ENCODE measurements at regions not wholly inside any gene's neighbourhood (a gene's known extent, or its start where the extent isn't known, plus 50 kb on each side); places are given as distances from the start of the nearest gene placed in this dataset.
A peak's percentile ranks its signal among the peaks of the same experiment; 100 is the strongest.
"Not testable (repeated sequence)": the region's sequence is repeated elsewhere in the genome, so short reads cannot be mapped to it uniquely, and the experiment has no call there.

DNA sequence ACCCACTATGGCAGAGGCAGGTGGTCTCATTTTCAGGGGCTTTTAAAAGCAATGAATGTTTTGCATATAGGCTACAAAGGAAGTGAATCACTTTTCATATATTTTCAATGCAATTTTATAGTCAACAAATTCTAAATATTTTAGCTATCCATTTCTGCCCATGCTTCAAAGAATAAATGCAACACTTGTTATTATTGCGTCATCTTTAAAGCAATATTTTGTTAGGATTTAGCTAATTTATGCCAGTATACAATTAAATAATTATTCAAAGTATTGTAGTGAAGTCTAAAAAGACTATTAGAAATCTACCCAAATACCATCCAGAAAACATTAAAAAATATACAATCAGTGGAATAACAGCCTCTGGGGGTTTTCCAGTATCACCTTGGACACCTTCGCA, 509.1 kb upstream of the SPANXN1 start:
- DNase-seq (ENCODE audit: low read depth): no peak
- H3K4me3 ChIP-seq (ENCODE audit: low read depth, low read length): no peak overlapping the region
- TF ChIP-seq, protein P1, sequence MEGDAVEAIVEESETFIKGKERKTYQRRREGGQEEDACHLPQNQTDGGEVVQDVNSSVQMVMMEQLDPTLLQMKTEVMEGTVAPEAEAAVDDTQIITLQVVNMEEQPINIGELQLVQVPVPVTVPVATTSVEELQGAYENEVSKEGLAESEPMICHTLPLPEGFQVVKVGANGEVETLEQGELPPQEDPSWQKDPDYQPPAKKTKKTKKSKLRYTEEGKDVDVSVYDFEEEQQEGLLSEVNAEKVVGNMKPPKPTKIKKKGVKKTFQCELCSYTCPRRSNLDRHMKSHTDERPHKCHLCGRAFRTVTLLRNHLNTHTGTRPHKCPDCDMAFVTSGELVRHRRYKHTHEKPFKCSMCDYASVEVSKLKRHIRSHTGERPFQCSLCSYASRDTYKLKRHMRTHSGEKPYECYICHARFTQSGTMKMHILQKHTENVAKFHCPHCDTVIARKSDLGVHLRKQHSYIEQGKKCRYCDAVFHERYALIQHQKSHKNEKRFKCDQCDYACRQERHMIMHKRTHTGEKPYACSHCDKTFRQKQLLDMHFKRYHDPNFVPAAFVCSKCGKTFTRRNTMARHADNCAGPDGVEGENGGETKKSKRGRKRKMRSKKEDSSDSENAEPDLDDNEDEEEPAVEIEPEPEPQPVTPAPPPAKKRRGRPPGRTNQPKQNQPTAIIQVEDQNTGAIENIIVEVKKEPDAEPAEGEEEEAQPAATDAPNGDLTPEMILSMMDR (IDR thresholded peaks at IDR 0.05; ENCODE audit: insufficient read depth, low read length): no peak

DNA sequence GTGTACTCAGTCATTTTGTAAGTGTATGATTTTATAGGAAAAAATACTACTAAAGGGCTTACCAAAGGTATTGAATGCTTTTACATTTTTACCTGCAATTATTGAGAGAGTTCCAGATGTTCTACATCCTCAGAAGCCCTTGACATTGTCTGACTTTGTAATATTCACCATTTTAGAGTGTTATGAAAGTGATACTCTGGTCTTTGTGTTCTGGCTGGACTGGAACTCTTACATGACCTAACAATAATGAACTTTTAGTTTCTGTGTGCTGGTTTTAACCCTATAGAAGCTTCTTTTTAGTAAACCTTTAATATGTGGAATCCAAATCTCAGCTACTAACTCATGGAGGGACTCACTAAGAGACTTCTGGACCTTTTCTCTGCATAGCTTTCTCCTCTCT, 478.8 kb upstream of the SPANXN1 start:
- H3K4me3 ChIP-seq (ENCODE audit: low read depth, low read length): no peak overlapping the region
- TF ChIP-seq, protein P1 (IDR thresholded peaks at IDR 0.05; ENCODE audit: insufficient read depth, low read length): no peak
- DNase-seq (ENCODE audit: low read depth): no peak

DNA sequence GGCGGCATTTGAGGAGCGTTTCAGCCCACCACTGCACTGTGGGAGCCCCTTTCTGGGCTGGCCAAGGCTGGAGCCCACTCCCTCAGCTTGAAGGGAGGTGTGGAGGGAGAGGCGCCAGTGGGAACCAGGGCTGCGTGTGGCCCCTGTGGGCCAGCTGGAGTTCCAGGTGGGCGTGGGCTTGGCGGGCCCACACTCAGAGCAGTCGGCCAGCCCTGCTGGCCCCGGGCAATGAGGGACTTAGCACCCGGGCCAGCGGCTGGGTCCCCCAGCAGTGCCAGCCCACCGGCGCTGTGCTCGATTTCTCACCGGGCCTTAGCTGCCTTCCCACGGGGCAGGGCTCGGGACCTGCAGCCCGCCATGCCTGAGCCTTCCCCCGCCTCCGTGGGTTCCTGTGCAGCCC, 463.8 kb upstream of the SPANXN1 start:
- H3K4me3 ChIP-seq (ENCODE audit: low read depth, low read length); DNase-seq (ENCODE audit: low read depth): not testable (repeated sequence)

DNA sequence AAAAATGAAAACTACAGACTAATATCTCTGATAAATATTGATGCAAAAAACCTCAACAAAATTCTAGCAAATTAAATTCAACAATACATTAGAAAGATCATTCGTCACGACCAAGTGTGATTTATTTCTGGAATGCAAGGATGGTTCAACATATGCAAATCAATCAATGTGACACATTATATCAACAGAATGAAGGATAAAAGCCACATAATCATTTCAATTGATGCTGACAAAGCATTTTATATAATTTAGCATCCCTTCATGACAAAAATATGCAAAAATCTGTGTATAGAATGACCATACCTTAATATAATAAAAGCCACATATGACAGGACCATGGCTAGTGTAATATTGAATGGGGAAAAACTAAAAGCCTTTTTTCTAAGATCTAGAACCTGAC, 457.2 kb upstream of the SPANXN1 start:
- TF ChIP-seq, protein P1 (IDR thresholded peaks at IDR 0.05; ENCODE audit: insufficient read depth, low read length): no peak
- no peak for DNase-seq (ENCODE audit: low read depth)

DNA sequence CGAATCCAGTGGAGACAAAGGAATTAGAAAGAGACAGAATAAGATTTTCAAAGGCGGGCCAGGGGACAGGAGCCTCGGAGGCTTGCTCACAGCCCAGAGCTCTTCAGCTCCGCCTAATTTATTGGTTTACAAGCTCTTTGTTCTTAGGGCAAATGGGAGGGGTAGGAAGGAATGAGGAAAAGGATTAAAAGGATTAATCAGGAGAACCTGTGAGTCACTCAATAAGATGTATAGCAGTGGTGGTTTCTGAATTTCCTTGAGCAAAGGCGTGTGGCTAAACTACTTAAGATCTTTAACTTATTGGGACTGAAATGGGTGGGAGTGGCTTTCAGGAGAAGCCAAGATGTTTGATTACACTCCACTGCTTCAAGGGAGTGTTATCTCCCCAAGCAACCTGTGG, 456.0 kb upstream of the SPANXN1 start:
- no peak overlapping the region for H3K4me3 ChIP-seq (ENCODE audit: low read depth, low read length)
- DNase-seq (ENCODE audit: low read depth): no peak
- TF ChIP-seq, protein P1 (IDR thresholded peaks at IDR 0.05; ENCODE audit: insufficient read depth, low read length): no peak

More for the DNA sequence above, 457.2 kb upstream of the SPANXN1 start:
- no peak overlapping the region for H3K4me3 ChIP-seq (ENCODE audit: low read depth, low read length)

DNA sequence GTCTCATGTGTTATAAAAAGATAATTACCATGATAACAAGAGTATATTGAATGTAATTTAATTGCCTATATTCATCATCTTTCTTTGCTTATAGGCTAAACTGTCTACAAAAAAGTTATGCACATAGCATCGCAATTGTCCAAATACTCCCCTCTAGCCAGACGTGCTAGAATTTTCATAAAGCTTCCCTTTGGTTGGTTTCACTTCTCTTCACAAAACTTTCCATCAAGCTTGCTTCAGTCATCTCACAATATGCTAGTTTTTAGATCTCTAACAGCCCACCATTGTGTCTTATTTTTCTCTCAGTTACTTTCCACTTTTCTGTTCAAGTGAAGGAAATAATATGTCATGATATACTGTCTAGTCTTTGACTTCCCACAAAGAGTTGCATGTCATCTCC, 448.3 kb upstream of the SPANXN1 start:
- TF ChIP-seq, protein P1 (IDR thresholded peaks at IDR 0.05; ENCODE audit: insufficient read depth, low read length): no peak
- DNase-seq (ENCODE audit: low read depth): no peak
- H3K4me3 ChIP-seq (ENCODE audit: low read depth, low read length): no peak overlapping the region

DNA sequence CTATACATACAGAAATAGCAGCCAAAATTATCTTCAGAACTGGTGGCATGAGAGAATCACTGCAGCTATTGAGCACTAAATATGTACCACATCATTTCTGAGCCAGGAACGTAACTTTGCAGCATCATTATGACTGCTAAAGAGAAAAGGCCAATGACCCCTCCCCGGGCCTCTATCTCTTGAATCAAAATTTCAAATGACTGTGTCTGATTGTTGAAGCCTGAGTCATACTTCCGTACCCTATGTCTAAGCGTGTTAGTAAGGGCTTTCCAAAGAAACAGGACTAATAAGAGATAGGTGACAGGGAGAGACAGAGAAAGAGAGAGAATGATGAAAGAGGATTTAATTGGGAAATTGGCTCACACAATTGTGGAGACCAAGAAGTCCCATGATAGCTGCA, 445.5 kb upstream of the SPANXN1 start:
- TF ChIP-seq, protein P1 (IDR thresholded peaks at IDR 0.05; ENCODE audit: insufficient read depth, low read length): no peak
- H3K4me3 ChIP-seq (ENCODE audit: low read depth, low read length): no peak overlapping the region
- DNase-seq (ENCODE audit: low read depth): peak; percentile 68
